Fibroblast of peridontal ligament (primary cell): ENCODE measurements at regions not wholly inside any gene's neighbourhood (a gene's known extent, or its start where the extent isn't known, plus 50 kb on each side); places are given as distances from the start of the nearest gene placed in this dataset.
A peak's percentile ranks its signal among the peaks of the same experiment; 100 is the strongest.
"Not testable (repeated sequence)": the region's sequence is repeated elsewhere in the genome, so short reads cannot be mapped to it uniquely, and the experiment has no call there.

Experiments used
- DNase-seq: peaks from one replicate; pipeline ENCODE4 v3.0.0-alpha.2; 2010; ENCODE audit errors: extremely low read depth

- DNase-seq, result no peak
These were observed 82.8 kb upstream of the RALGPS2 start for GRCh38 chr1:178642282-178642681.

- DNase-seq, result no peak
These were observed 81.7 kb upstream of the RALGPS2 start for GRCh38 chr1:178643349-178643748.

- DNase-seq, result no peak
These were observed 81.2 kb upstream of the RALGPS2 start for GRCh38 chr1:178643831-178644230.

GRCh38 chr1:178644308-178645120 is 80.5 kb upstream of the RALGPS2 start:
- DNase-seq, result peak; percentile 52

- DNase-seq, result peak; percentile 38
These were observed 79.8 kb upstream of the RALGPS2 start for GRCh38 chr1:178645157-178645807.

- DNase-seq, result peak; percentile 84
These were observed 79.2 kb upstream of the RALGPS2 start for GRCh38 chr1:178645808-178646200.

GRCh38 chr1:178646821-178647220 is 78.2 kb upstream of the RALGPS2 start:
- no peak for DNase-seq

- no peak for DNase-seq
These were observed 76.9 kb upstream of the RALGPS2 start for GRCh38 chr1:178648151-178648550.

- no peak for DNase-seq
These were observed 75.3 kb upstream of the RALGPS2 start for GRCh38 chr1:178649582-178650350.

GRCh38 chr1:178650934-178651511 is 74.0 kb upstream of the RALGPS2 start:
- DNase-seq, result peak; percentile 45

GRCh38 chr1:178651742-178652141 is 73.3 kb upstream of the RALGPS2 start:
- peak; percentile 65 for DNase-seq

- DNase-seq, result peak; percentile 20
These were observed 72.2 kb upstream of the RALGPS2 start for GRCh38 chr1:178652506-178653490.

- no peak for DNase-seq
These were observed 65.2 kb upstream of the RALGPS2 start for GRCh38 chr1:178659789-178660208.

GRCh38 chr1:178660461-178660860 is 64.6 kb upstream of the RALGPS2 start:
- DNase-seq, result no peak

- no peak for DNase-seq
These were observed 60.8 kb upstream of the RALGPS2 start for GRCh38 chr1:178664278-178664677.

- no peak for DNase-seq
These were observed 59.5 kb upstream of the RALGPS2 start for GRCh38 chr1:178665579-178665978.

- not testable (repeated sequence) for DNase-seq
These were observed 58.2 kb upstream of the RALGPS2 start for GRCh38 chr1:178666891-178667290.

- no peak for DNase-seq
These were observed 52.6 kb upstream of the RALGPS2 start for GRCh38 chr1:178672434-178672833.

- not testable (repeated sequence) for DNase-seq
These were observed 50.5 kb upstream of the RALGPS2 start for GRCh38 chr1:178674559-178674958.
